ENCODE measurements at regions not wholly inside any gene's neighbourhood (a gene's known extent, or its start where the extent isn't known, plus 50 kb on each side); places are given as distances from the start of the nearest gene placed in this dataset.
A peak's percentile ranks its signal among the peaks of the same experiment; 100 is the strongest.

GRCh38 chr3:127350172-127351050 lies 62.6 kb upstream of the PRR20G start:
- Mint-ChIP-seq H3K9me3 (peaks cover 8% of the 10 kb centered on the region), H3K36me3 (ENCODE audit: low read depth) (no peaks in the 10 kb centered on the region), H3K4me3 (no peak overlapping the region), H3K4me1 (no peaks in the 10 kb centered on the region), H3K27ac (no peak overlapping the region), H3K27me3 (ENCODE audit: low read depth) (peaks cover 44% of the 10 kb centered on the region)
- no peak for TF ChIP-seq CTCF (IDR thresholded peaks at IDR 0.05; ENCODE audit: unreplicated experiment in 3 of 3)

GRCh38 chr3:127349501-127350171 lies 61.8 kb upstream of the PRR20G start:
- Mint-ChIP-seq H3K9me3 (peaks cover 7% of the 10 kb centered on the region), H3K27me3 (ENCODE audit: low read depth) (peaks cover 47% of the 10 kb centered on the region), H3K36me3 (ENCODE audit: low read depth) (no peaks in the 10 kb centered on the region), H3K27ac (no peak overlapping the region), H3K4me3 (no peak overlapping the region), H3K4me1 (no peaks in the 10 kb centered on the region)
- TF ChIP-seq CTCF (IDR thresholded peaks at IDR 0.05; ENCODE audit: unreplicated experiment in 3 of 3): no peak

- TF ChIP-seq CTCF (IDR thresholded peaks at IDR 0.05; ENCODE audit: unreplicated experiment in 3 of 3): no peak
- H3K4me1 Mint-ChIP-seq: peaks cover 23% of the 10 kb centered on the region
- no peaks in the 10 kb centered on the region for H3K36me3 Mint-ChIP-seq (ENCODE audit: low read depth)
- H3K4me3 Mint-ChIP-seq: no peak overlapping the region
- H3K27ac Mint-ChIP-seq: no peak overlapping the region
- peaks cover 68% of the 10 kb centered on the region for H3K27me3 Mint-ChIP-seq (ENCODE audit: low read depth)
- H3K9me3 Mint-ChIP-seq: peaks cover 11% of the 10 kb centered on the region
These were observed 54.9 kb upstream of the PRR20G start for GRCh38 chr3:127342735-127343134.

GRCh38 chr3:127339928-127340861 lies 52.3 kb upstream of the PRR20G start:
- no peak for TF ChIP-seq CTCF (IDR thresholded peaks at IDR 0.05; ENCODE audit: unreplicated experiment in 3 of 3)
- Mint-ChIP-seq H3K36me3 (ENCODE audit: low read depth) (no peaks in the 10 kb centered on the region), H3K4me1 (peaks cover 34% of the 10 kb centered on the region), H3K9me3 (peaks cover 11% of the 10 kb centered on the region), H3K4me3 (peak overlapping the region in 1 of 3 experiments; percentile 2), H3K27ac (no peak overlapping the region), H3K27me3 (ENCODE audit: low read depth) (peaks cover 75% of the 10 kb centered on the region)

GRCh38 chr3:127339016-127339415 lies 51.2 kb upstream of the PRR20G start:
- Mint-ChIP-seq H3K36me3 (ENCODE audit: low read depth) (no peaks in the 10 kb centered on the region), H3K27ac (no peak overlapping the region), H3K4me3 (no peak overlapping the region), H3K4me1 (peaks cover 34% of the 10 kb centered on the region), H3K27me3 (ENCODE audit: low read depth) (peaks cover 68% of the 10 kb centered on the region), H3K9me3 (peaks cover 14% of the 10 kb centered on the region)
- no peak for TF ChIP-seq CTCF (IDR thresholded peaks at IDR 0.05; ENCODE audit: unreplicated experiment in 3 of 3)
